Smooth muscle cell of the brain vasculature (primary cell): ENCODE measurements at regions not wholly inside any gene's neighbourhood (a gene's known extent, or its start where the extent isn't known, plus 50 kb on each side); places are given as distances from the start of the nearest gene placed in this dataset.

ENCODE experiments used
- DNase-seq: peaks from one replicate; pipeline ENCODE4 v3.0.0-alpha.2; 2012; ENCODE audit warnings: low read depth, low spot score

GRCh38 chr9:13756943-13757342 lies 477.5 kb upstream of the MPDZ start:
- DNase-seq = no peak

GRCh38 chr9:13755551-13755950 lies 476.1 kb upstream of the MPDZ start:
- DNase-seq = no peak

- no peak for DNase-seq
These were observed 471.1 kb upstream of the MPDZ start for GRCh38 chr9:13750639-13751038.

GRCh38 chr9:13750061-13750460 lies 470.6 kb upstream of the MPDZ start:
- peak; percentile 1 for DNase-seq

- DNase-seq = no peak
These were observed 467.4 kb upstream of the MPDZ start for GRCh38 chr9:13746876-13747275.

- DNase-seq = no peak
These were observed 464.9 kb upstream of the MPDZ start for GRCh38 chr9:13744261-13744901.

- DNase-seq = no peak
These were observed 458.4 kb upstream of the MPDZ start for GRCh38 chr9:13737885-13738284.

- no peak for DNase-seq
These were observed 455.7 kb upstream of the MPDZ start for GRCh38 chr9:13735181-13735580.

- no peak for DNase-seq
These were observed 455.1 kb upstream of the MPDZ start for GRCh38 chr9:13734601-13735000.

GRCh38 chr9:13732290-13732689 lies 452.8 kb upstream of the MPDZ start:
- no peak for DNase-seq

GRCh38 chr9:13731637-13732036 lies 452.1 kb upstream of the MPDZ start:
- DNase-seq = no peak

GRCh38 chr9:13729955-13730354 lies 450.5 kb upstream of the MPDZ start:
- no peak for DNase-seq

- DNase-seq = no peak
These were observed 449.7 kb upstream of the MPDZ start for GRCh38 chr9:13728917-13729811.

GRCh38 chr9:13728131-13728530 lies 448.6 kb upstream of the MPDZ start:
- no peak for DNase-seq

- DNase-seq = no peak
These were observed 447.3 kb upstream of the MPDZ start for GRCh38 chr9:13726746-13727145.

- DNase-seq = no peak
These were observed 446.0 kb upstream of the MPDZ start for GRCh38 chr9:13725516-13725915.

- DNase-seq = no peak
These were observed 442.2 kb upstream of the MPDZ start for GRCh38 chr9:13721481-13722235.

- no peak for DNase-seq
These were observed 440.6 kb upstream of the MPDZ start for GRCh38 chr9:13719981-13720676.

GRCh38 chr9:13719446-13719845 lies 440.0 kb upstream of the MPDZ start:
- DNase-seq = no peak

- no peak for DNase-seq
These were observed 439.0 kb upstream of the MPDZ start for GRCh38 chr9:13718539-13718938.

- DNase-seq = no peak
These were observed 438.6 kb upstream of the MPDZ start for GRCh38 chr9:13718086-13718485.
